DND-41 (cell line): ENCODE measurements at regions not wholly inside any gene's neighbourhood (a gene's known extent, or its start where the extent isn't known, plus 50 kb on each side); places are given as distances from the start of the nearest gene placed in this dataset.

Source experiments
- ATAC-seq: fragments of 200-7000 bp; cut with Tn5 transposase; 3 replicates; pipeline ENCODE4 v1.9.1; 2021; ENCODE audit warnings: low read depth; ENCODE audit not compliant: insufficient read depth
- DNase-seq: peaks from one replicate; pipeline ENCODE4 v3.0.0-alpha.2; 2020
- H2AFZ ChIP-seq: 2 replicates; pipeline ENCODE4 v1.6.0; 2012; ENCODE audit warnings: low read depth, low read length
- H3K27ac ChIP-seq: 2 replicates; pipeline ENCODE4 v1.5.1; 2012; ENCODE audit warnings: low read length, inconsistent platforms
- H3K27me3 ChIP-seq: fragments of 200-600 bp; sonication (generic); 2 replicates; pipeline ENCODE4 v1.6.0; 2012; ENCODE audit warnings: low read length, mild to moderate bottlenecking, inconsistent platforms; ENCODE audit not compliant: insufficient read depth, poor library complexity
- H3K36me3 ChIP-seq: 2 replicates; pipeline ENCODE4 v1.5.1; 2012; ENCODE audit warnings: low read length, inconsistent platforms; ENCODE audit not compliant: insufficient read depth
- H3K4me1 ChIP-seq: 2 replicates; pipeline ENCODE4 v1.5.1; 2012; ENCODE audit warnings: mild to moderate bottlenecking, low read length; ENCODE audit not compliant: insufficient read depth
- H3K4me2 ChIP-seq: 2 replicates; pipeline ENCODE4 v1.6.0; 2012; ENCODE audit warnings: mild to moderate bottlenecking, moderate library complexity, low read length, inconsistent platforms; ENCODE audit not compliant: insufficient read depth
- H3K4me3 ChIP-seq, 2 experiments: fragments of 200-600 bp in 1 of 2; shearing (Covaris generic) in 1 of 2; 2 replicates each; pipeline ENCODE4 v1.5.1; 2012 to 2016; ENCODE audit warnings: inconsistent platforms in 2 of 2, low read length in 2 of 2, mild to moderate bottlenecking in 2 of 2, low read depth in 1 of 2, moderate library complexity in 1 of 2
- H3K79me2 ChIP-seq: 2 replicates; pipeline ENCODE4 v1.6.0; 2012; ENCODE audit warnings: low read length, inconsistent platforms; ENCODE audit not compliant: insufficient read depth
- H3K9ac ChIP-seq: 2 replicates; pipeline ENCODE4 v1.6.0; 2012; ENCODE audit warnings: low read depth, mild to moderate bottlenecking, inconsistent platforms, low read length, moderate library complexity
- H3K9me3 ChIP-seq: 2 replicates; pipeline ENCODE4 v1.5.1; 2012; ENCODE audit warnings: low read length, moderate library complexity, mild to moderate bottlenecking, inconsistent platforms; ENCODE audit not compliant: insufficient read depth, severe bottlenecking
- H4K20me1 ChIP-seq: 2 replicates; pipeline ENCODE4 v1.6.0; 2012; ENCODE audit warnings: low read length; ENCODE audit not compliant: insufficient read depth
- EZH2 ChIP-seq: IDR thresholded peaks from 3 replicates; pipeline ENCODE4 v1.6.1; 2012; ENCODE audit warnings: borderline replicate concordance, low read depth, mild to moderate bottlenecking, moderate library complexity, low read length, inconsistent platforms; ENCODE audit not compliant: severe bottlenecking
- TF ChIP-seq, protein P1 (sequence below): IDR thresholded peaks from 2 replicates; pipeline ENCODE4 v1.5.1; 2012; ENCODE audit warnings: borderline replicate concordance, low read length, moderate library complexity, mild to moderate bottlenecking; ENCODE audit not compliant: poor library complexity, severe bottlenecking; ENCODE audit errors: extremely low read depth

DNA sequence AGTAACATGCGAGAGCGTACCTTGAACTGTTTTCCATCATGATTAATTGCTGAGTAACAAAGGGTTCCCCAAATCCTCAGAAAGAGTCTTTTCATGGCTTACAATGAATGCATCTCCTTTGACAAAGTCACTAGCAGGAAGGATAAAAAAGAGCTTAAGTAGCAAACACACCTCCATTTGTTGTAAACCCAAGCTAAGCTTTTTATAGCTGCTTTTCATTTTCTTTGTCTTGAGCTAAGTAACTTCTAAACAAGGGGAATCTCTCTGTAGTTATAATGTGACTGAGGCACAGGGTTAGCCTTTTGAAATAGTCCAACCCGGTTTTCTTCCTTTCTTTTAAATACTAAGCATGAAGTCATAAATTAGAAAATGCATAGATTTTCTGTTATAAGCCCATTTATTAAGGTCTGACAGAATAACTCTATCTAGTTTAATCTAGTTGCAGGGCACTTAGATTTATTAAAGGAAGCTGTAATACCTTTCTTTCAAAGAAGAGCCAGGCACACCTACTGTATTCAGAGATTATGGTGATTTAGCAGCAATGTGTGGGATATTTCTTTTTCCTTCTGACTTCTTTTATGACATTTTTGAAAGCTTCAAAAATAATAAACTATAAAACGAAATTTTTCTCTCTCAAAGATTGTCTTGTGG lies 226.9 kb upstream of the SMIM31 start:
- Histone ChIP-seq H2AFZ (no peak overlapping the region), H3K27ac (no peak overlapping the region), H3K9me3 (no peaks in the 10 kb centered on the region), H3K9ac (no peak overlapping the region), H3K27me3 (no peaks in the 10 kb centered on the region), H3K79me2 (no peaks in the 10 kb centered on the region), H3K4me1 (no peaks in the 10 kb centered on the region), H3K4me2 (no peak overlapping the region), H3K36me3 (no peaks in the 10 kb centered on the region), H3K4me3 (no peak overlapping the region), H4K20me1 (no peaks in the 10 kb centered on the region)
- TF ChIP-seq, protein P1, sequence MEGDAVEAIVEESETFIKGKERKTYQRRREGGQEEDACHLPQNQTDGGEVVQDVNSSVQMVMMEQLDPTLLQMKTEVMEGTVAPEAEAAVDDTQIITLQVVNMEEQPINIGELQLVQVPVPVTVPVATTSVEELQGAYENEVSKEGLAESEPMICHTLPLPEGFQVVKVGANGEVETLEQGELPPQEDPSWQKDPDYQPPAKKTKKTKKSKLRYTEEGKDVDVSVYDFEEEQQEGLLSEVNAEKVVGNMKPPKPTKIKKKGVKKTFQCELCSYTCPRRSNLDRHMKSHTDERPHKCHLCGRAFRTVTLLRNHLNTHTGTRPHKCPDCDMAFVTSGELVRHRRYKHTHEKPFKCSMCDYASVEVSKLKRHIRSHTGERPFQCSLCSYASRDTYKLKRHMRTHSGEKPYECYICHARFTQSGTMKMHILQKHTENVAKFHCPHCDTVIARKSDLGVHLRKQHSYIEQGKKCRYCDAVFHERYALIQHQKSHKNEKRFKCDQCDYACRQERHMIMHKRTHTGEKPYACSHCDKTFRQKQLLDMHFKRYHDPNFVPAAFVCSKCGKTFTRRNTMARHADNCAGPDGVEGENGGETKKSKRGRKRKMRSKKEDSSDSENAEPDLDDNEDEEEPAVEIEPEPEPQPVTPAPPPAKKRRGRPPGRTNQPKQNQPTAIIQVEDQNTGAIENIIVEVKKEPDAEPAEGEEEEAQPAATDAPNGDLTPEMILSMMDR: no peak
- no peak for TF ChIP-seq EZH2
- ATAC-seq (no peak), DNase-seq (no peak)

DNA sequence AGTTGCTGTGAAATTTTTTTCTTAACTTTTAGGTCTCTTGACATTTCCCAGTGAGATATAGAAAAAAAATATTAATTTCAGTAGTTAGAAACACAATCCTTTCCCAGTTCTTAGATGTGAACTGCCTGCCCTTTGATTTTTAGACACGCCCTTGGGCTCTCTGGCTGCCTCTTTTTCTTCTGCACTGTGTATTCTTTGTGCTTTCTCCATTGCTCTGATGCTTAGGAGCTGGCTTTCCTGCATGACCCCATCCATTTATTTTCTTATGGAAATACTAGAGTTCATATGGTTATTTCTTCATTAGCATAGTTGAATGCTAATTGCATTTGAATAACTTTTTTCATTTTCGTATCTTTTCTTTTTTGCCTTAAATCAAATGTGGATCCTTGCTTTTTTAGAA lies 224.9 kb upstream of the SMIM31 start:
- Histone ChIP-seq H3K79me2 (no peaks in the 10 kb centered on the region), H3K4me2 (no peak overlapping the region), H4K20me1 (no peaks in the 10 kb centered on the region), H3K36me3 (no peaks in the 10 kb centered on the region), H2AFZ (no peak overlapping the region), H3K9ac (no peak overlapping the region), H3K4me3 (no peak overlapping the region), H3K27ac (no peak overlapping the region), H3K4me1 (no peaks in the 10 kb centered on the region), H3K9me3 (no peaks in the 10 kb centered on the region), H3K27me3 (no peaks in the 10 kb centered on the region)
- ATAC-seq (no peak), DNase-seq (no peak)
- TF ChIP-seq EZH2: no peak
- TF ChIP-seq, protein P1: no peak

DNA sequence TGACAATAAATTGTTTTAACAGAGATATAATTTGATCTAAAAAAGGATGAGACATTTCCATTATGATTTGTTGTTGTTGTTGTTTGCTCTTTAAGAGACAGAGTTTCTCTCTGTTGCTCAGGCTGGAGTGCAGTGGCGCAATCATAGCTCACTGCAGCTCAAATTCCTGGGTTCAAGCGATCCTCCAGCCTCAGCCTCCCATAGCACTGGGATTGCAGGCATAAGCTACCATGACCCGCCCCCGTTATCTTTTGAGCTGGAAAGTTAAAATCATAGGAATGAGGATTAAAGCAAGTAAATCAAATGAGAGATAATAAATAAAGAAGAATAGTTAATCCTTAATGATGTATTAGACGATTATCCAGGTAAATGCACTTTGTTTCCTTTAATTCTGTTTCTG lies 224.4 kb upstream of the SMIM31 start:
- Histone ChIP-seq H3K4me1 (no peaks in the 10 kb centered on the region), H3K9me3 (no peaks in the 10 kb centered on the region), H3K4me3 (no peak overlapping the region), H3K9ac (no peak overlapping the region), H3K27me3 (no peaks in the 10 kb centered on the region), H3K79me2 (no peaks in the 10 kb centered on the region), H3K27ac (no peak overlapping the region), H3K4me2 (no peak overlapping the region), H4K20me1 (no peaks in the 10 kb centered on the region), H3K36me3 (no peaks in the 10 kb centered on the region), H2AFZ (no peak overlapping the region)
- ATAC-seq (no peak), DNase-seq (no peak)
- TF ChIP-seq EZH2: no peak
- TF ChIP-seq, protein P1: no peak
